OCI-LY1 (cell line): ENCODE measurements at regions not wholly inside any gene's neighbourhood (a gene's known extent, or its start where the extent isn't known, plus 50 kb on each side); places are given as distances from the start of the nearest gene placed in this dataset.

Source experiments
- CTCF ChIP-seq: fragments of 200-600 bp; sonication (generic), shearing (Covaris generic); IDR thresholded peaks from 2 replicates; pipeline ENCODE4 v1.5.1; 2017; ENCODE audit warnings: mild to moderate bottlenecking, antibody characterized with exemption, low read length, moderate library complexity, mixed read lengths
- EZH2 ChIP-seq: fragments of 200-600 bp; sonication (generic), shearing (Covaris generic); IDR thresholded peaks from 2 replicates; pipeline ENCODE4 v1.8.0; 2017; ENCODE audit warnings: borderline replicate concordance, mixed run types, mild to moderate bottlenecking, antibody characterized with exemption, low read length, moderate library complexity, mixed read lengths

DNA sequence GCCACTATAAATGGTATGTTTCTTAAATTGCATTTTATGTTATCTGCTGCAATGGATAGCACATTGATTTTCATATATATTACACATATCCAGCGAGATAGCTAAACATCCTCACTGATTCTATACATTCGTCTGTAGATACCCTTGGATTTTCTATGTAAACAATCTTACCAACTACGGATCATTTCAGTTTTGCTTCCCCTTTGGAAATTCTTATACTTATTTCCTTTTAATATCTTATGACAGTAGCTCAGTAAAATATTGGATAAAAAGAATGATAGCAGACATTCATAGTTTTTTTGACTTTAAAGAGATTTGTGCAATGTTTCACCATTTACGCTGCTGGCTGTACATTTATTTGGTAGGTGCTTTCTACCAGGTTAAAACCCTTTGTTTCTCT, 254.9 kb downstream of the SYK start:
- TF ChIP-seq CTCF (no peak), EZH2 (no peak)
